ENCODE measurements at regions not wholly inside any gene's neighbourhood (a gene's known extent, or its start where the extent isn't known, plus 50 kb on each side); places are given as distances from the start of the nearest gene placed in this dataset.
"Not testable (repeated sequence)": the region's sequence is repeated elsewhere in the genome, so short reads cannot be mapped to it uniquely, and the experiment has no call there.

DNA sequence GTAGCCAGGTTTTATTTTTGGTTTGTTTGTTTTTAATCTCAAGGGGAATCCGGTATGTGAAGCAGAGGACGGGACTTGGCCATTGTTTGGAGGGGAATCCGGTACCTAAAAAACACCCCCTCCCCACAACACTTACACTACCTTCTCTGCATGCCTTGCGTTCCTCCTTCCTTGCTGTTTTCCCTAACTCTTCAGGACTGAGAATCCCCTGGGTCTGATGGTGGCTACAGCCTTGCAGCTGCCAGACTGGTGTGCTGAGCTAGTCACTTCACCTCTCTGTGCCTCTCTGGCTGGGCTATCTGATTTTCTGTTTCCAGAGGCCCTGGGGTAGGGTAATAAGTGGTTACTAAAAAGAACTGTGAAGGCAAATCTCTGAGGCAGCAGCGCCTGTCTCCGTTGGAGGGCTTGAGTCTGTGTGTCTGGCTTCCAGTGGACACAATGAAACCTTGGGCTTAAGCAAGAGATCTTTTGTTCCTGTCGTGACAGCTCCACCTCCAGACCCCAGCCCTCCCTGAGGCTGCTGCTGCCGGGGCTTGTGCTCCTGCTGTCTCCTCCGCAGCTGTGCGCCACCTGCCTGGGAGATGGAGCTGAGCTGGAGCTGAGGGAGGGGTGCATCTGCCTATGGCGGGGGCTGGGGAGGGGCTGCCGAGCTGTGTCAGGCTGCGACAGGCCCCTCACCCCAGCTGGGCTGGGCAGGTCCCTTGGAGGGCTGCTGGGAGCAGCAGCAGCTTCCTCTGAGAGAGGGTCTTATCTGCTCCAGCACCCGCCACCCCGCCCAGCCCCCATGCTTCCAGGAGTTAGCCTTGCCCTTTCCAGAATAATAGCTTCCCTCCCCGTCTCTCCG is 65.8 kb upstream of the CCDC167 start:
- Histone ChIP-seq H3K9me3 (ENCODE audit: control insufficient read depth, low read depth, low read length) (no peaks in the 10 kb centered on the region), H3K27ac (ENCODE audit: low read length) (no peak overlapping the region), H3K36me3 (ENCODE audit: control insufficient read depth, low read depth, low read length) (no peaks in the 10 kb centered on the region), H3K27me3 (ENCODE audit: control insufficient read depth, insufficient read depth, low read length) (no peaks in the 10 kb centered on the region), H3K4me1 (ENCODE audit: control insufficient read depth, low read depth, low read length) (peaks cover 9% of the 10 kb centered on the region), H3K9ac (ENCODE audit: low read length) (peak overlapping the region; percentile 28), H3K4me3 (ENCODE audit: low read length) (peak overlapping the region; percentile 67)

DNA sequence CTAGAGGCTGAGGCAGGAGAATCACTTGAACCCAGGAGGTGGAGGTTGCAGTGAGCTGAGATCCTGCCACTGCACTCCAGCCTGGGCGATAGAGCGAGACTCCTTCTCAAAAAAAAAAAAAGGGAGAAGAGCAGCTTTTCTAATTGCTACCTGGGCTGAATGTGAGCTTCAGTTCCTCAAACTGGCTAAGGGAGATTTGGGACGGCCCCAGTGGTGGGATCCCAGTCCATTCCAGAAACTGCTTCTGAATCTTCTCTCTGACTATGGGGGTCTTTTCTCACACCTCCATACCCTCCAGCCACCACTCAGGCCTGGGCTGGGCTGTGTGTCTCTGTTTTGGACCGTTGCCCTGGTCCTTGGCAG is 63.2 kb upstream of the CCDC167 start:
- H3K9me3 ChIP-seq (ENCODE audit: control insufficient read depth, low read depth, low read length); H3K9ac ChIP-seq (ENCODE audit: low read length); H3K27ac ChIP-seq (ENCODE audit: low read length); H3K36me3 ChIP-seq (ENCODE audit: control insufficient read depth, low read depth, low read length); H3K4me3 ChIP-seq (ENCODE audit: low read length): not testable (repeated sequence)
- Histone ChIP-seq H3K27me3 (ENCODE audit: control insufficient read depth, insufficient read depth, low read length) (peaks cover 19% of the 10 kb centered on the region), H3K4me1 (ENCODE audit: control insufficient read depth, low read depth, low read length) (peaks cover 20% of the 10 kb centered on the region)

GRCh38 chr6:37561361-37561760 is 61.7 kb upstream of the CCDC167 start:
- no peak overlapping the region for H3K27ac ChIP-seq (ENCODE audit: low read length)
- H3K36me3 ChIP-seq (ENCODE audit: control insufficient read depth, low read depth, low read length) = no peaks in the 10 kb centered on the region
- no peak overlapping the region for H3K9ac ChIP-seq (ENCODE audit: low read length)
- no peak overlapping the region for H3K4me3 ChIP-seq (ENCODE audit: low read length)
- peaks cover 20% of the 10 kb centered on the region for H3K4me1 ChIP-seq (ENCODE audit: control insufficient read depth, low read depth, low read length)
- H3K9me3 ChIP-seq (ENCODE audit: control insufficient read depth, low read depth, low read length) = no peaks in the 10 kb centered on the region
- H3K27me3 ChIP-seq (ENCODE audit: control insufficient read depth, insufficient read depth, low read length) = peaks cover 19% of the 10 kb centered on the region

- Histone ChIP-seq H3K9me3 (ENCODE audit: control insufficient read depth, low read depth, low read length) (no peaks in the 10 kb centered on the region), H3K27me3 (ENCODE audit: control insufficient read depth, insufficient read depth, low read length) (peaks cover 19% of the 10 kb centered on the region), H3K4me1 (ENCODE audit: control insufficient read depth, low read depth, low read length) (peaks cover 20% of the 10 kb centered on the region), H3K9ac (ENCODE audit: low read length) (no peak overlapping the region), H3K4me3 (ENCODE audit: low read length) (peak overlapping the region; percentile 48), H3K36me3 (ENCODE audit: control insufficient read depth, low read depth, low read length) (no peaks in the 10 kb centered on the region), H3K27ac (ENCODE audit: low read length) (no peak overlapping the region)
Observed at GRCh38 chr6:37560737-37561103, 61.0 kb upstream of the CCDC167 start.

- Histone ChIP-seq H3K9ac (ENCODE audit: low read length) (no peak overlapping the region), H3K4me3 (ENCODE audit: low read length) (peak overlapping the region; percentile 48), H3K9me3 (ENCODE audit: control insufficient read depth, low read depth, low read length) (no peaks in the 10 kb centered on the region), H3K27me3 (ENCODE audit: control insufficient read depth, insufficient read depth, low read length) (peaks cover 19% of the 10 kb centered on the region), H3K36me3 (ENCODE audit: control insufficient read depth, low read depth, low read length) (no peaks in the 10 kb centered on the region), H3K4me1 (ENCODE audit: control insufficient read depth, low read depth, low read length) (peaks cover 12% of the 10 kb centered on the region), H3K27ac (ENCODE audit: low read length) (no peak overlapping the region)
Observed at GRCh38 chr6:37559501-37559900, 59.8 kb upstream of the CCDC167 start.

DNA sequence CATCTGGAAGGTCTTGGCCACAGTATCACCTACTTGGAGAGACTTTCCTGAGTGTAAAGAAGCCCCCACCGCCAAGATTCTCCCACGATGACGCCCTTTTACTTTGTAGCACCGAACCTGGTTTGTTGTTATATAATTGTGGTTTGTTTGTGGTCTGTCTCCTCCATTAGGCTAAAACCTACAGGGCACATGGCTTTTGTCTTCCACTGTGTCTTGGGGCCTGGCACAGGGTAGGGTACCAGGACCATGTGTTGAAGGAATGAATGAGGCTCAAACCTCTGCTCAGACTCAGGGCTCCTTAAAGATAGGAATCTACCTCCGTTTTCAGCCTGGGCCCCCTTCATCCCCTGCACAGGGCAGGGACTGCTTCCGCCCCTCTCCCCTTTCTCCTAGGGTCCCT is 59.4 kb upstream of the CCDC167 start:
- Histone ChIP-seq H3K4me1 (ENCODE audit: control insufficient read depth, low read depth, low read length) (peaks cover 12% of the 10 kb centered on the region), H3K4me3 (ENCODE audit: low read length) (no peak overlapping the region), H3K27me3 (ENCODE audit: control insufficient read depth, insufficient read depth, low read length) (peaks cover 19% of the 10 kb centered on the region), H3K36me3 (ENCODE audit: control insufficient read depth, low read depth, low read length) (no peaks in the 10 kb centered on the region), H3K27ac (ENCODE audit: low read length) (no peak overlapping the region), H3K9me3 (ENCODE audit: control insufficient read depth, low read depth, low read length) (no peaks in the 10 kb centered on the region), H3K9ac (ENCODE audit: low read length) (no peak overlapping the region)

DNA sequence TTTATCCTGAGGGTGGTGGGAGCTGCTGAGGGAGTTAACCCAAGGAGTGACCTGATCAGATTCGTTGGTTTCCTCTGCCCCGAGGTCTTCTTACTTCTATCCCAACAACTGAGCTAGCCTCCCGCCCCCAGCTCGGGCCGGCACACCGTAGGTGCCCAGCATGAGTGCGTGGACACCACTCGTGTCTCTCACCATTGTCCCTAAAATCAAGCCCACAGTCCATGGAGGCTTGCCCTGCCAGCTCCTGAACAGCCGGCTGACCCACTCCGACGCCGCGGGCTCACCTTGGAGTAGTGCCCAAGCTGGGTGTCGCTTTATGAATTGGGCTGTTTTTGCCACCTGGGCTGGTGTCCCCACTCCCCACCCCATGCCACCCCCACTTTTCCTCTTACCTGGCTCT is 59.0 kb upstream of the CCDC167 start:
- Histone ChIP-seq H3K36me3 (ENCODE audit: control insufficient read depth, low read depth, low read length) (no peaks in the 10 kb centered on the region), H3K9me3 (ENCODE audit: control insufficient read depth, low read depth, low read length) (no peaks in the 10 kb centered on the region), H3K9ac (ENCODE audit: low read length) (no peak overlapping the region), H3K4me1 (ENCODE audit: control insufficient read depth, low read depth, low read length) (peaks cover 12% of the 10 kb centered on the region), H3K27ac (ENCODE audit: low read length) (no peak overlapping the region), H3K4me3 (ENCODE audit: low read length) (no peak overlapping the region), H3K27me3 (ENCODE audit: control insufficient read depth, insufficient read depth, low read length) (peaks cover 19% of the 10 kb centered on the region)

GRCh38 chr6:37558168-37558567 is 58.5 kb upstream of the CCDC167 start:
- Histone ChIP-seq H3K27ac (ENCODE audit: low read length) (no peak overlapping the region), H3K9ac (ENCODE audit: low read length) (no peak overlapping the region), H3K4me3 (ENCODE audit: low read length) (no peak overlapping the region), H3K4me1 (ENCODE audit: control insufficient read depth, low read depth, low read length) (peaks cover 12% of the 10 kb centered on the region), H3K36me3 (ENCODE audit: control insufficient read depth, low read depth, low read length) (no peaks in the 10 kb centered on the region), H3K27me3 (ENCODE audit: control insufficient read depth, insufficient read depth, low read length) (peaks cover 19% of the 10 kb centered on the region), H3K9me3 (ENCODE audit: control insufficient read depth, low read depth, low read length) (no peaks in the 10 kb centered on the region)

GRCh38 chr6:37557645-37558114 is 58.0 kb upstream of the CCDC167 start:
- H3K27me3 ChIP-seq (ENCODE audit: control insufficient read depth, insufficient read depth, low read length) = peaks cover 19% of the 10 kb centered on the region
- H3K27ac ChIP-seq (ENCODE audit: low read length) = no peak overlapping the region
- H3K9me3 ChIP-seq (ENCODE audit: control insufficient read depth, low read depth, low read length) = no peaks in the 10 kb centered on the region
- no peak overlapping the region for H3K4me3 ChIP-seq (ENCODE audit: low read length)
- H3K36me3 ChIP-seq (ENCODE audit: control insufficient read depth, low read depth, low read length) = no peaks in the 10 kb centered on the region
- no peak overlapping the region for H3K9ac ChIP-seq (ENCODE audit: low read length)
- H3K4me1 ChIP-seq (ENCODE audit: control insufficient read depth, low read depth, low read length) = peaks cover 12% of the 10 kb centered on the region

- no peaks in the 10 kb centered on the region for H3K9me3 ChIP-seq (ENCODE audit: control insufficient read depth, low read depth, low read length)
- H3K4me3 ChIP-seq (ENCODE audit: low read length) = no peak overlapping the region
- peaks cover 12% of the 10 kb centered on the region for H3K4me1 ChIP-seq (ENCODE audit: control insufficient read depth, low read depth, low read length)
- peaks cover 19% of the 10 kb centered on the region for H3K27me3 ChIP-seq (ENCODE audit: control insufficient read depth, insufficient read depth, low read length)
- H3K36me3 ChIP-seq (ENCODE audit: control insufficient read depth, low read depth, low read length) = no peaks in the 10 kb centered on the region
- H3K9ac ChIP-seq (ENCODE audit: low read length) = no peak overlapping the region
- H3K27ac ChIP-seq (ENCODE audit: low read length) = no peak overlapping the region
Observed at GRCh38 chr6:37556881-37557644, 57.4 kb upstream of the CCDC167 start.

DNA sequence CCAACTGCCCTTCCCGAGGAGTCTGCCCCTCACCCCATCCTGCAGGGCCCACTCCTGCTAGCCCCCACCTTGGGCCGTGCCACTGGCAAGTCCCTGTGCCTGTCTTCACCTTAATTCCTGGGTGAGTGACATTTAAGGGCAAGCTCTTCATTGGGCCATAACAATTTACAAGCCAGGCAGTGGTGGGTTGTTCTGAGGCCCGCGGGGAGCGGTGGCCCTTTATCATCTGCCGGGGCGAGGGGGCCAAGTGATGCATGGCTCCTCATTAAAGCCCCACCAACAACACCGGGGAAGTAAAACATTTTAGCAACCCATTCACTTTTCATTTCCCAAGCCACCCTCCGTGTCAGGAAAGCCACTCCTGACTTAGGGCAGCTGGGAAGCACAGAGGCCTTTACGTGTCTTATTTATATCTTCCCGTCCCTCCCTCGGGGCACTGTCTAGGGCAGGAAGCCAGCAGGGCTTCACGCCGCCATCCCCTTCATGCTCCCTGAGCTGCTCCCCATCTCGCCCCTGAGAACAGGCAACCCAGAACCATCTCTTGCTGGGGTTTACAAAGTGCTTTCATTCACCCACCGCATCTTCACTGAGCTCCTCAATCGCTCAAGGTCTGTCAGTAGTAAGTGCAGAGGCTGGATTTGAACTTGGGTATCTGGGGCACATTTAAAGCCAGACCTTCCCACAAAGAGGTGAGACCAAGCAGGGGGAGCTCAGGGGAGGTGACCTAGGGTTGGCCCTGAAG is 55.5 kb upstream of the CCDC167 start:
- H3K9me3 ChIP-seq (ENCODE audit: control insufficient read depth, low read depth, low read length) = no peaks in the 10 kb centered on the region
- H3K27me3 ChIP-seq (ENCODE audit: control insufficient read depth, insufficient read depth, low read length) = peaks cover 19% of the 10 kb centered on the region
- no peaks in the 10 kb centered on the region for H3K36me3 ChIP-seq (ENCODE audit: control insufficient read depth, low read depth, low read length)
- H3K27ac ChIP-seq (ENCODE audit: low read length) = no peak overlapping the region
- H3K9ac ChIP-seq (ENCODE audit: low read length) = no peak overlapping the region
- H3K4me3 ChIP-seq (ENCODE audit: low read length) = no peak overlapping the region
- H3K4me1 ChIP-seq (ENCODE audit: control insufficient read depth, low read depth, low read length) = peaks cover 10% of the 10 kb centered on the region
